ENCODE measurements at regions not wholly inside any gene's neighbourhood (a gene's known extent, or its start where the extent isn't known, plus 50 kb on each side); places are given as distances from the start of the nearest gene placed in this dataset.

DNA sequence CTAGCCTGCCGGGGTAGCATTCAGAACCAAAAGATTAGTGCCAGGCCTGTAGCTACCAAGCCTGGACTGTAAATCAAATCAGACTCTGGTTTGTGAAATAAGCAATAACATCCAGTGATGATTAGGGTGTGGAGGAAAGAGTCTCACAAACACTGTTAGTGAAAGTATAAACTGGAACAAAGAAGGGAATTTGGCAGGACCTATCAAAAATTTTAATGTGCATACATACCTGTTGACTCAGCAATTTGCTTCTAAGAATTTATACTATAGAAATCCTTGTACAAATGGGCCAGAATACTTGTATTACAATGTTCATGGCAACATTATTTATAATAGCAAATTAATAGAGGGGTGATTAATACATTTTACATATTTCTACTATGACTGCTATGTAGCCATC lies 109.8 kb upstream of the WARS2 start (continued):
- TF ChIP-seq, protein P1, sequence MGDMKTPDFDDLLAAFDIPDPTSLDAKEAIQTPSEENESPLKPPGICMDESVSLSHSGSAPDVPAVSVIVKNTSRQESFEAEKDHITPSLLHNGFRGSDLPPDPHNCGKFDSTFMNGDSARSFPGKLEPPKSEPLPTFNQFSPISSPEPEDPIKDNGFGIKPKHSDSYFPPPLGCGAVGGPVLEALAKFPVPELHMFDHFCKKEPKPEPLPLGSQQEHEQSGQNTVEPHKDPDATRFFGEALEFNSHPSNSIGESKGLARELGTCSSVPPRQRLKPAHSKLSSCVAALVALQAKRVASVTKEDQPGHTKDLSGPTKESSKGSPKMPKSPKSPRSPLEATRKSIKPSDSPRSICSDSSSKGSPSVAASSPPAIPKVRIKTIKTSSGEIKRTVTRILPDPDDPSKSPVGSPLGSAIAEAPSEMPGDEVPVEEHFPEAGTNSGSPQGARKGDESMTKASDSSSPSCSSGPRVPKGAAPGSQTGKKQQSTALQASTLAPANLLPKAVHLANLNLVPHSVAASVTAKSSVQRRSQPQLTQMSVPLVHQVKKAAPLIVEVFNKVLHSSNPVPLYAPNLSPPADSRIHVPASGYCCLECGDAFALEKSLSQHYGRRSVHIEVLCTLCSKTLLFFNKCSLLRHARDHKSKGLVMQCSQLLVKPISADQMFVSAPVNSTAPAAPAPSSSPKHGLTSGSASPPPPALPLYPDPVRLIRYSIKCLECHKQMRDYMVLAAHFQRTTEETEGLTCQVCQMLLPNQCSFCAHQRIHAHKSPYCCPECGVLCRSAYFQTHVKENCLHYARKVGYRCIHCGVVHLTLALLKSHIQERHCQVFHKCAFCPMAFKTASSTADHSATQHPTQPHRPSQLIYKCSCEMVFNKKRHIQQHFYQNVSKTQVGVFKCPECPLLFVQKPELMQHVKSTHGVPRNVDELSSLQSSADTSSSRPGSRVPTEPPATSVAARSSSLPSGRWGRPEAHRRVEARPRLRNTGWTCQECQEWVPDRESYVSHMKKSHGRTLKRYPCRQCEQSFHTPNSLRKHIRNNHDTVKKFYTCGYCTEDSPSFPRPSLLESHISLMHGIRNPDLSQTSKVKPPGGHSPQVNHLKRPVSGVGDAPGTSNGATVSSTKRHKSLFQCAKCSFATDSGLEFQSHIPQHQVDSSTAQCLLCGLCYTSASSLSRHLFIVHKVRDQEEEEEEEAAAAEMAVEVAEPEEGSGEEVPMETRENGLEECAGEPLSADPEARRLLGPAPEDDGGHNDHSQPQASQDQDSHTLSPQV (IDR thresholded peaks at IDR 0.05) = no peak

DNA sequence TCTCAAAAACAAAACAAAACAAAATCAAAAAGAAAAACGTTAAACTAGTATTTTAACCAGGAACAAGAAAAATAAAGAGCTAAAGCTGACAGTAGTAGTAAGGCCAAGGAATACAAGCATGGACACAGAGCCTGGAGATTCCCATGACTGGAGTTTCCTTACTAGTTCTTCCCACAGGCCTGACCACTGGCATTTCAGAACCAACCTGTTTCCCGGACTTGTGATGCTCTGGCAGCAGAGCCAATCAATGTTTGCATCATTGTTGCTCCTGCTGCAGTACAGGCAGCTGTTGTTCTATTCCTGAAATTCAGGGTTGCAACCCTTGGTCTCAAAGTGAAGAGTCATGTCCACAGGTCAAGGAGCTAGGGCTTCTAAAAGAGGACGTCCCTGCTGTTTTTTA lies 111.3 kb upstream of the WARS2 start:
- SMC1A ChIA-PET (ENCODE audit: uncharacterized antibody, unreplicated experiment) = interaction anchor here (1.3 to 1.4 kb wide), 2 partner anchors 15 to 23 kb away, joined by 3 to 4 read pairs; no protein-coding TSS in a partner anchor
- FAIRE-seq (no peak), ATAC-seq (no peak), DNase-seq (ENCODE audit: low read depth, low spot score) (no peak)
- CTCF ChIA-PET = interaction anchor here (0.6 to 1.3 kb wide), 2 partner anchors 24 to 115 kb away, joined by 3 to 4 read pairs; no protein-coding TSS in a partner anchor
- no peak overlapping the region for H3K9ac ChIP-seq (ENCODE audit: control insufficient read depth, insufficient read depth, low read length)
- in situ Hi-C loops (cut with MboI) (no loop called here), intact Hi-C loops (cut with micrococcal nuclease; ENCODE audit: unreplicated experiment) (no loop called here)
- RAD21 ChIA-PET (ENCODE audit: unreplicated experiment) = interaction anchor here (1.0 kb wide), 1 partner anchor 25 kb away, joined by 3 read pairs; no protein-coding TSS in a partner anchor
- BruUV-seq (replicated peaks) = no TSS peak
- H4K20me1 ChIP-seq (ENCODE audit: control insufficient read depth, insufficient read depth) = no peaks in the 10 kb centered on the region
- H3K4me2 ChIP-seq (ENCODE audit: control insufficient read depth, insufficient read depth) = no peak overlapping the region
- no peaks in the 10 kb centered on the region for H3K9me3 ChIP-seq (replicated peaks; ENCODE audit: control insufficient read depth, insufficient read depth, low read length)
- no peaks in the 10 kb centered on the region for H3K36me3 ChIP-seq (ENCODE audit: control insufficient read depth in 2 of 2, insufficient read depth in 2 of 2, low read length in 1 of 2)
- no peak overlapping the region for H3K4me3 ChIP-seq
- no peak overlapping the region for H2AFZ ChIP-seq (ENCODE audit: control insufficient read depth, low read depth, low read length)
- H3K4me1 ChIP-seq (ENCODE audit: control insufficient read depth, insufficient read depth, low read length) = no peaks in the 10 kb centered on the region
- no peaks in the 10 kb centered on the region for H3K79me2 ChIP-seq (ENCODE audit: control insufficient read depth, insufficient read depth, low read length)
- H3K27ac ChIP-seq (ENCODE audit: control insufficient read depth, insufficient read depth) = no peak overlapping the region
- POLR2A ChIA-PET = no interaction called here
- no peaks in the 10 kb centered on the region for H3K27me3 ChIP-seq (replicated peaks in 1 of 2; ENCODE audit: control insufficient read depth in 2 of 2, insufficient read depth in 2 of 2, low read length in 1 of 2)
- 66% methylated on average over 3 of the region's 3 CpGs for WGBS (ENCODE audit: insufficient coverage, insufficient replicate concordance, low lambda C conversion rate, missing lambda C conversion rate)
- TF ChIP-seq SMC3 (IDR thresholded peaks at IDR 0.05; ENCODE audit: borderline replicate concordance, low read length) (no peak), ASH2L (IDR thresholded peaks at IDR 0.05; ENCODE audit: borderline replicate concordance, low read depth) (no peak), NFXL1 (IDR thresholded peaks at IDR 0.05; ENCODE audit: borderline replicate concordance) (no peak), NBN (IDR thresholded peaks at IDR 0.05) (no peak), SUZ12 (IDR thresholded peaks at IDR 0.05; ENCODE audit: unreplicated experiment) (no peak), ATF7 (IDR thresholded peaks at IDR 0.05; ENCODE audit: low read depth) (no peak), ZNF24 (IDR thresholded peaks at IDR 0.05) (no peak), BMI1 (IDR thresholded peaks at IDR 0.05; ENCODE audit: borderline replicate concordance) (no peak), SUPT20H (IDR thresholded peaks at IDR 0.05; ENCODE audit: borderline replicate concordance, control insufficient read depth, low read depth, low read length) (no peak), BHLHE40 (IDR thresholded peaks at IDR 0.05; ENCODE audit: borderline replicate concordance in 1 of 2, low read depth in 2 of 2, low read length in 1 of 2) (no peak), DPF2 (IDR thresholded peaks at IDR 0.05) (no peak)
- TF ChIP-seq, protein P2, sequence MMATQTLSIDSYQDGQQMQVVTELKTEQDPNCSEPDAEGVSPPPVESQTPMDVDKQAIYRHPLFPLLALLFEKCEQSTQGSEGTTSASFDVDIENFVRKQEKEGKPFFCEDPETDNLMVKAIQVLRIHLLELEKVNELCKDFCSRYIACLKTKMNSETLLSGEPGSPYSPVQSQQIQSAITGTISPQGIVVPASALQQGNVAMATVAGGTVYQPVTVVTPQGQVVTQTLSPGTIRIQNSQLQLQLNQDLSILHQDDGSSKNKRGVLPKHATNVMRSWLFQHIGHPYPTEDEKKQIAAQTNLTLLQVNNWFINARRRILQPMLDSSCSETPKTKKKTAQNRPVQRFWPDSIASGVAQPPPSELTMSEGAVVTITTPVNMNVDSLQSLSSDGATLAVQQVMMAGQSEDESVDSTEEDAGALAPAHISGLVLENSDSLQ (IDR thresholded peaks at IDR 0.05) = no peak
- TF ChIP-seq, protein P3, sequence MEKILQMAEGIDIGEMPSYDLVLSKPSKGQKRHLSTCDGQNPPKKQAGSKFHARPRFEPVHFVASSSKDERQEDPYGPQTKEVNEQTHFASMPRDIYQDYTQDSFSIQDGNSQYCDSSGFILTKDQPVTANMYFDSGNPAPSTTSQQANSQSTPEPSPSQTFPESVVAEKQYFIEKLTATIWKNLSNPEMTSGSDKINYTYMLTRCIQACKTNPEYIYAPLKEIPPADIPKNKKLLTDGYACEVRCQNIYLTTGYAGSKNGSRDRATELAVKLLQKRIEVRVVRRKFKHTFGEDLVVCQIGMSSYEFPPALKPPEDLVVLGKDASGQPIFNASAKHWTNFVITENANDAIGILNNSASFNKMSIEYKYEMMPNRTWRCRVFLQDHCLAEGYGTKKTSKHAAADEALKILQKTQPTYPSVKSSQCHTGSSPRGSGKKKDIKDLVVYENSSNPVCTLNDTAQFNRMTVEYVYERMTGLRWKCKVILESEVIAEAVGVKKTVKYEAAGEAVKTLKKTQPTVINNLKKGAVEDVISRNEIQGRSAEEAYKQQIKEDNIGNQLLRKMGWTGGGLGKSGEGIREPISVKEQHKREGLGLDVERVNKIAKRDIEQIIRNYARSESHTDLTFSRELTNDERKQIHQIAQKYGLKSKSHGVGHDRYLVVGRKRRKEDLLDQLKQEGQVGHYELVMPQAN (conservative IDR thresholded peaks at IDR 0.05) = no peak

Data from GM12878 (cell line).